A172 (cell line): ENCODE measurements at regions not wholly inside any gene's neighbourhood (a gene's known extent, or its start where the extent isn't known, plus 50 kb on each side); places are given as distances from the start of the nearest gene placed in this dataset.

Experiments
- DNase-seq: peaks from one replicate; pipeline ENCODE4 v3.0.0-alpha.2; 2015; ENCODE audit warnings: low spot score

- no peak for DNase-seq
These were observed 196.2 kb downstream of the MYCN start for GRCh38 chr2:16136461-16137035.

GRCh38 chr2:16135913-16136310 is 195.6 kb downstream of the MYCN start:
- DNase-seq: no peak

DNA sequence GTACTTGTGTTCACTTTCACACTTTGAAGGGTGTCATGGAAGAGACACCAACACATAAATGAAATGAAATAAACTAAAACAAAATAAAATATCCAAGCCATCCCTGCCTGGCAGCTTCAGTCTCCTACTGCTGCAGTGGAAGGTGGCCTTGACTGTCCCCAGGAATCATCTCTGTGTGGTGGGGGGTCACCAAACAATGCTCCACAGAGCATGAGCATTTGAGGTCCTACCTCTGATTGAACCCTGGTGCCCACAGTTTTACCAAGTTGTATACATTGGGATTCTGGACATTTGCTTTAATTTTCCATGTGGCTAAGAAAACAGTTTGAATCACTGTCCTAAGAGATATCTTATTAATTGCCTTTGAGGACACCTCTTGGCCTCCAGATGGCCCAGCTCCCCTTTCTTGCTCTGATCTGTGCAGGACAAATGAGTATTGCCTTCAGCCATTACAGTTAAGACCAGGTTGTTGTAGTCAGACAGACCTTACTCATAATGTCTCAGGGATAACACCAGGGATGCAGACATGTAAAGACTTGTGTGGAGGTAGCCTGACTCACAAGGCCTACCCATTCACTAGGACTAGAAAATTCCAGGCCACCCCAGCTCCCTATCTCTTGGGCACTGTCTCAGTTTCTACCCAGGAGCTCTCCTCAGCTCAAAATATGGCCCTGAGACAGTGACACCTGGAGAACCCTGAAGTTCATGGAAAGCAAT is 195.0 kb downstream of the MYCN start:
- DNase-seq: no peak

DNA sequence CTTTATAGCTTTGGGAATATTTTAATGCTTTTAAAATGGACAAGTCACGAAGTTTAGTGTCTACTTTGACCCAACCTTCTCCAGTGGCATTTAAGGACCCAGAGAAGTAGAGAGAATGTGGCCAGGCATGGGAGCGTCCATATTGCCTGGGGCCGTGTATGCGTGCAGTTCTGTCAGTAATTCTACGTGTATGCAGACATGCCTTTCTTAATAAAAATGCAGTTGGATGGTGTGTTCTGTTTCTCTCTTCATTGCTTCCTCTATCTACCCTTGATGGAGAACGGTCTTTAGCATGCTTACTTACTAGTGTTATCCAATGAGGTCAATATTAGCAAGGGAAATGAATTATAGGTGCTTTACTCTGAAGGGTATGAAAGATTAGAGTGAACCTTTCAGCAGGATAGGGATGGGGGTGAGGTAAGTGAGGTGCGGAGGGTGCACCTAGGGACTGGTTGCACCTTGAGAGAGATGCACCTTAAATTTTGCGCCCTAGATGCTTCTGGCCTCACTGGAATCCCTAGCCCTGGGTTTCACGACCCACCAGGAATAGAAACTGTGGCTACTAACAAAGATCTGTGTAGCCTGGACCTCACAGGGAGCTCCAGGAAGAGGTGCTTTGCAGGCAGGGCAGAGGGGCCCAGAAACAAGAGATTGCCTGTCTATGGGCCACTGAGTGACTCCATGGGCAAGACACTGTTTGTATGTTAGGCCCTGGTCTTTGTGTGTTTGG is 194.3 kb downstream of the MYCN start:
- DNase-seq: no peak

GRCh38 chr2:16130906-16131400 is 190.6 kb downstream of the MYCN start:
- DNase-seq: no peak

- DNase-seq: no peak
These were observed 190.2 kb downstream of the MYCN start for GRCh38 chr2:16130541-16130880.

DNA sequence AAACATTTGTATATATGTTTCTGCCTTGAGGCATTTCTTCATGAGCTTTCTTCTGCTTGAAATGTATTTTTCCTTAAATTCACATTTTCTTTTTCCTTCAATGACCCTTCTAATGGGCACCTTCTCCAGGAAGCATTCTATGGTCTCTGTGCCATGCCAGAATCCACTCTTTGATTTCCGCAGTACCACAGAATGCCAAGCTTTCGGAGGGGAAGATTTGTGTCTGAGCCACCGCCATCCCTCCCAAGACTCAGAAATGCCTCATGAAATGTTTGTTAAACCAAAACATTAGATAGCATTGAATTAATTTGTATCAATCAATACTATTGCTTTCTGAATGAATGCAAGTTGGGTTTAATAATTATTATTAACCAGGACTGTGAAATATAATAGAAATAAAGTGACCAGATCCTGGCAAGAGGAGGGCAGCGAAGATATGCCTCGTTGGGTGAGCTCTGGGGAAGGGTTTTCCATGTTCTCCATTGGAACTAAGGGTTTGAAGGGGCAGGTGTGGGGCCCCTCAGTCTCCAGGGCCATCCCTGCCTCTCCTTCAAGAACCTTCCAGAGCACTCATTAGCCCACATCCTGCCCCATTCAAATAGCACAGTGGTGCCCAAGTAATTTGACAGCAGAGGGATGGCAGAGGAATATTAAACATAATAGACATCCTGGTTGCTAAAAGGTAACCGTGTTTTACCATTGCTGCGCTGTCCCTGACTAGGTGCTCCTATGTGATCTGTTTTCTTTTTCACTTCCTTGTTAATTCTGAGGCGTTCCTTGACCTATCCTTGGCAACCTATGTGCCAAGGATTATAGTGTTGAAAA is 189.6 kb downstream of the MYCN start:
- no peak for DNase-seq

GRCh38 chr2:16128746-16129610 is 188.6 kb downstream of the MYCN start:
- no peak for DNase-seq

GRCh38 chr2:16127958-16128357 is 187.6 kb downstream of the MYCN start:
- no peak for DNase-seq

DNA sequence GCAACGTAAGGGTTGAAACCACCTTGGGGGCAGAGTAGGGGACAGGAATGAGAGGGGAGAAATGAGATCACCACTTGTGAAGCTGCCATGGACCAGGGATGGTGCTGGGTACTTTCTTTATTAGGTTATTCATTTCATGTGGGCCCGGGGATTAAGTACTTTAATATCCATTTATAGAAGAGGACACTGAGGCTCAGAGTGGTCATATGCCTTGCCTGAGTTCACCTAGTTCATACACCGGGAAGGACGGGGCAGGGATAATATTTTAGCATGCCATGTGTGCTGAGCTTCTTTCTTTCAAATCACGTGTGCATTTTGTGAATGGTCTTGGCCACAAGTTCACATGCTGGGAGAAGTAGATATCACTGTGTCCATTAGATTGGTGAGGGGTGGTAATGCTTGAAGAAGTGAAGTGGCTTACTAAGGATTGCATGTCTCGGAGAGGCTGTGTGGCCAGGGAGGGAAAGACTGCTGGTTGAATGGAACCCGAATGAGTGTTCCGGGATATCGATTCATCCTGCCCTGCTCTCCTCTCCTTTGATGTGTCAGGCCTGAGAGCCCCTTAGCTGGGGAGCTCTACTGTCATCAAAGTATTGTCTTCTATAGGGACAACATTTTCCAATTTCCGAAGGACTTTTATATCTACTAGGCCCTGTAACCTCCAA is 187.1 kb downstream of the MYCN start:
- DNase-seq: no peak

- no peak for DNase-seq
These were observed 186.3 kb downstream of the MYCN start for GRCh38 chr2:16126517-16127275.

DNA sequence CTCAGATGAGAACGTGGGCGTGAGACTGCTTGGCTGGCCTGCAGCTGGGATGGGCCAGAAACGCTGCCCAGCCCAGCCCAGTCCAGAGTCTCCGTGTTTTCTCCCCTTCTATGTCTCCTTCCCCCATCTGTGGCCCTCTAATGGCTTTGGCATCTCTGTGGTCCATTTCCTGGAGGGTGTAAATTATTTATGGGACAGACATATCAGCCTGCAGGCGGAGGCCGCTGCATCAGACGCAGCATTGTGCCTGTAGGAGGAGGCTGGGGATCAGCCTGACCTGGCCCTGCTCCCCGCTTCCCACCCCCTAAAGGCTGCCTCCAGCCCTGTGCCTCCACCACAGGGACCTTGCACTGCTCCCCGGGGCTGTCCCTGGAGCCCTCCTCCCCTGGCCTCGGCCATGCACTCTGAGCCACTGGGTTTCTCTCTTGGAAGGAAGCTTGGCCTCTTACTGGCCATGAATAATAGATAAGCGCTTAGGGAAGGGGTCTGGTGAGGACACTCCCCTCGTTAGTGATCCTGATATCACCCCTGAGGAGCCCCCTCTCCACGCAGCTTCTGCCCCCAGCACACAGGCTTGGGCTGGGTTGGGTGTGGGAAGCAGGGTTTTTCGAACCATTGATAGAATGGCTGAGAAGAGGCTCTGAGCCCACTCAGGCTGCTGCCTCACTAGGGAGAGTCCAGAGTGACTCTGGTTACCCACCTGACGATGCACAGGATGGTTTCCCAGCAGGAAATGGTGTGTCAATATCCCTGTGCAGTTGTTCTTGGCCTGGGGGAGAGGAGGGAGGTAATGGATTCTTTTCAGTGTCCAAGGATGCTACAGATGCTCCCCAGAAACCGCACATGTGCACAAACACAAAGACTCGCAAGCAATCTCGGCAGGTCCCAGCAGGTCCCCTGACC is 185.5 kb downstream of the MYCN start:
- no peak for DNase-seq

GRCh38 chr2:16124881-16125613 is 184.7 kb downstream of the MYCN start:
- no peak for DNase-seq

DNA sequence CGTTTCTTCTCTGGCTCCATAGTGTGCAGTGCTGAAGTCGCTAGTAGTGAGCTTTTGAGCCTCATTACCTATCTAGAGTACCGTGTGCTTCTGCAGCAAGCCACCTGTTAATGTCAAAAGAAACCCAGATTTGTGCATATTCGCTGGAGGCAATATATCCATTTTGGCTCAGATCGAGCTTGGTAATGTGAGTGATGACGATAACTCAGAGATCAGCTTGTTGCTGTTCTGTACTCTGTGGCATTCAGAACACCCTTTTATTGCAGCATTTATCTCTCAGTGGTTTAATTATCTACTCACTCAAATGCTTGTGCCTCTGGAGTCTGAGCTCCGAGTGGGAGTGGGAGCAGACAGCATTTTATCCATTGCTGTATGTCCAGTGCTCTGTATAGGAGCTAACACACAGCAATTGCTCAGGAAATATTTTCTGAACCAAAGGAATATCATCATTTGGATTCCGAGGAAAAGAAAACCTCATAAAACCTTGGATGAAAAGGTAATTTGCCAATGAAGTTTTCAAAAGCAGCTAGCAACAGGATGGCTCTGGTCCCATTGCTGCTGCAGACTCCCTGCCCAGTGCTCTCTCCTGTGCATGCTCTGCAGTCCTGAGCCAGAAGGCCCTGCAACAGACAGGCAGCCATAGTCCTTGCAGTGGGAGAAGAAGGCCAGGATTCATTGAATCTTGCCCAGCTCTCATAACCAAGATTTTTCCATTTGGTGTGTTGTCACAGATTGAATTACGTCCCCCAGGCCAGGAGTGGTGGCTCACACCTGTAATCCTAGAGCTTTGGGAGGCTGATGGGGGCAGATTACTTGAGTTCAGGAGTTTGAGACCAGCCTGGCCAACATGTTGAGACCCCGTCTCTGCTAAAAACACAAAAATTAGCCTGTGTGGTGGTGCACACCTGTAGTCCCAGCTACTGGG is 183.8 kb downstream of the MYCN start:
- no peak for DNase-seq

GRCh38 chr2:16123421-16123820 is 183.1 kb downstream of the MYCN start:
- no peak for DNase-seq

GRCh38 chr2:16122556-16122955 is 182.2 kb downstream of the MYCN start:
- DNase-seq: no peak

- no peak for DNase-seq
These were observed 181.6 kb downstream of the MYCN start for GRCh38 chr2:16121986-16122390.
